B cell (primary cell): ENCODE measurements at regions not wholly inside any gene's neighbourhood (a gene's known extent, or its start where the extent isn't known, plus 50 kb on each side); places are given as distances from the start of the nearest gene placed in this dataset.

Experiments
- CTCF ChIP-seq: fragments of 200-600 bp; IDR thresholded peaks from one replicate; pipeline ENCODE4 v1.8.0; 2022; ENCODE audit warnings: antibody characterized with exemption, mild to moderate bottlenecking
- EZH2 ChIP-seq: IDR thresholded peaks from 2 replicates; pipeline ENCODE4 v1.6.1; 2012; ENCODE audit warnings: borderline replicate concordance, low read depth, mild to moderate bottlenecking, moderate library complexity, low read length; ENCODE audit not compliant: insufficient read depth, poor library complexity, severe bottlenecking

GRCh38 chr18:40313030-40313642 is 1641.9 kb upstream of the PIK3C3 start:
- no peak for TF ChIP-seq CTCF
- TF ChIP-seq EZH2: no peak
